ENCODE measurements at regions not wholly inside any gene's neighbourhood (a gene's known extent, or its start where the extent isn't known, plus 50 kb on each side); places are given as distances from the start of the nearest gene placed in this dataset. TPM values are rescaled to one million over a fixed set of nuclear protein-coding genes. Genes with fewer than 3 reads are reported as not detected.

Small RNAs in the stretch of these regions (microRNA-seq; reads per million reads assigned to microRNA genes)
- gene MIR513A1 (ENCODE audit: borderline number of aligned reads): not detected
- not detected for gene MIR513A2 (ENCODE audit: borderline number of aligned reads)
- gene MIR513B (ENCODE audit: borderline number of aligned reads): not detected
- not detected for gene MIR513C (ENCODE audit: borderline number of aligned reads)
